Suprapubic skin (tissue), 4 donors: ENCODE measurements at regions not wholly inside any gene's neighbourhood (a gene's known extent, or its start where the extent isn't known, plus 50 kb on each side); places are given as distances from the start of the nearest gene placed in this dataset.

ENCODE experiments used
- EP300 ChIP-seq: sonication (generic); formaldehyde crosslinking; IDR thresholded peaks from one replicate; pipeline ENCODE4 v1.6.1; 2017; ENCODE audit warnings: antibody characterized with exemption
- POLR2A ChIP-seq, 2 donors: fragments of 450-650 bp; IDR thresholded peaks; one replicate each; pipeline ENCODE4 v1.6.1; 2017; ENCODE audit warnings: antibody characterized with exemption in 2 of 2, mild to moderate bottlenecking in 2 of 2, moderate library complexity in 2 of 2
- POLR2AphosphoS5 ChIP-seq, 3 donors: sonication (generic); formaldehyde crosslinking; IDR thresholded peaks; one replicate each; pipeline ENCODE4 v1.6.1; 2017; ENCODE audit warnings: antibody characterized with exemption in 3 of 3
- TF ChIP-seq, protein P1 (sequence below), 2 donors: fragments of 200-600 bp in 1 of 2; fragments of 450-650 bp in 1 of 2; sonication (generic) in 1 of 2; IDR thresholded peaks; one replicate each; pipeline ENCODE4 v1.5.1; 2016 to 2019; ENCODE audit warnings: antibody characterized with exemption in 2 of 2, mild to moderate bottlenecking in 1 of 2, moderate library complexity in 1 of 2

- TF ChIP-seq, protein P1, sequence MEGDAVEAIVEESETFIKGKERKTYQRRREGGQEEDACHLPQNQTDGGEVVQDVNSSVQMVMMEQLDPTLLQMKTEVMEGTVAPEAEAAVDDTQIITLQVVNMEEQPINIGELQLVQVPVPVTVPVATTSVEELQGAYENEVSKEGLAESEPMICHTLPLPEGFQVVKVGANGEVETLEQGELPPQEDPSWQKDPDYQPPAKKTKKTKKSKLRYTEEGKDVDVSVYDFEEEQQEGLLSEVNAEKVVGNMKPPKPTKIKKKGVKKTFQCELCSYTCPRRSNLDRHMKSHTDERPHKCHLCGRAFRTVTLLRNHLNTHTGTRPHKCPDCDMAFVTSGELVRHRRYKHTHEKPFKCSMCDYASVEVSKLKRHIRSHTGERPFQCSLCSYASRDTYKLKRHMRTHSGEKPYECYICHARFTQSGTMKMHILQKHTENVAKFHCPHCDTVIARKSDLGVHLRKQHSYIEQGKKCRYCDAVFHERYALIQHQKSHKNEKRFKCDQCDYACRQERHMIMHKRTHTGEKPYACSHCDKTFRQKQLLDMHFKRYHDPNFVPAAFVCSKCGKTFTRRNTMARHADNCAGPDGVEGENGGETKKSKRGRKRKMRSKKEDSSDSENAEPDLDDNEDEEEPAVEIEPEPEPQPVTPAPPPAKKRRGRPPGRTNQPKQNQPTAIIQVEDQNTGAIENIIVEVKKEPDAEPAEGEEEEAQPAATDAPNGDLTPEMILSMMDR (IDR thresholded peaks at IDR 0.05), result no peak
- TF ChIP-seq POLR2A (IDR thresholded peaks at IDR 0.05), result no peak
- no peak for TF ChIP-seq POLR2AphosphoS5 (IDR thresholded peaks at IDR 0.05)
- no peak for TF ChIP-seq EP300
These were observed 64.7 kb downstream of the ZNF641 start for GRCh38 chr12:48285751-48286650.
